Osteoblast (primary cell): ENCODE measurements at regions not wholly inside any gene's neighbourhood (a gene's known extent, or its start where the extent isn't known, plus 50 kb on each side); places are given as distances from the start of the nearest gene placed in this dataset.

Experiments
- DNase-seq: peaks from one replicate; pipeline ENCODE4 v3.0.0; 2011; ENCODE audit warnings: low spot score, mixed read lengths; ENCODE audit not compliant: insufficient read length; ENCODE audit errors: missing footprints
- H2AFZ ChIP-seq: 2 replicates; pipeline ENCODE4 v1.6.0; 2011; ENCODE audit warnings: mild to moderate bottlenecking, low read length
- H3K27ac ChIP-seq: 2 replicates; pipeline ENCODE4 v1.5.1; 2011; ENCODE audit warnings: mild to moderate bottlenecking, low read depth, low read length, moderate library complexity
- H3K27me3 ChIP-seq: 2 replicates; pipeline ENCODE4 v1.6.0; 2012; ENCODE audit warnings: mild to moderate bottlenecking, control low read depth, inconsistent platforms, low read length, moderate library complexity; ENCODE audit not compliant: insufficient read depth
- H3K36me3 ChIP-seq: 2 replicates; pipeline ENCODE4 v1.5.1; 2011; ENCODE audit warnings: mild to moderate bottlenecking, low read length, control low read depth, moderate library complexity; ENCODE audit not compliant: insufficient read depth
- H3K4me1 ChIP-seq: 2 replicates; pipeline ENCODE4 v1.5.1; 2011; ENCODE audit warnings: mild to moderate bottlenecking, low read length, control low read depth, moderate library complexity; ENCODE audit not compliant: insufficient read depth
- H3K4me2 ChIP-seq: 2 replicates; pipeline ENCODE4 v1.6.0; 2011; ENCODE audit warnings: mild to moderate bottlenecking, low read length; ENCODE audit not compliant: insufficient read depth
- H3K4me3 ChIP-seq: fragments of 200-600 bp; sonication (generic); 3 replicates; pipeline ENCODE4 v1.5.1; 2012; ENCODE audit warnings: mild to moderate bottlenecking, low read length, inconsistent platforms; ENCODE audit not compliant: insufficient read depth
- H3K79me2 ChIP-seq: 2 replicates; pipeline ENCODE4 v1.6.0; 2012; ENCODE audit warnings: mild to moderate bottlenecking, low read length, control low read depth, inconsistent platforms; ENCODE audit not compliant: insufficient read depth
- H3K9me3 ChIP-seq: 2 replicates; pipeline ENCODE4 v1.5.1; 2011; ENCODE audit warnings: low read depth, low read length, control low read depth
- H4K20me1 ChIP-seq: 2 replicates; pipeline ENCODE4 v1.6.0; 2012; ENCODE audit warnings: mild to moderate bottlenecking, low read length, control low read depth; ENCODE audit not compliant: insufficient read depth
- CTCF ChIP-seq: IDR thresholded peaks from 2 replicates; pipeline ENCODE4 v1.5.1; 2011; ENCODE audit warnings: mild to moderate bottlenecking, low read depth, low read length, moderate library complexity; ENCODE audit errors: extremely low read depth

- Histone ChIP-seq H3K4me2 (no peak overlapping the region), H3K36me3 (no peaks in the 10 kb centered on the region), H2AFZ (no peak overlapping the region), H3K27me3 (no peaks in the 10 kb centered on the region), H3K79me2 (no peaks in the 10 kb centered on the region), H3K4me3 (no peak overlapping the region), H3K9me3 (no peaks in the 10 kb centered on the region), H3K27ac (no peak overlapping the region), H3K4me1 (peaks cover 19% of the 10 kb centered on the region), H4K20me1 (no peaks in the 10 kb centered on the region)
- no peak for DNase-seq
- no peak for TF ChIP-seq CTCF
Measured at GRCh38 chr9:108161503-108161902, 671.9 kb upstream of the KLF4 start.

- no peak for DNase-seq
- no peak for TF ChIP-seq CTCF
- no peaks in the 10 kb centered on the region for H3K79me2 ChIP-seq
- H3K4me1 ChIP-seq = peaks cover 19% of the 10 kb centered on the region
- no peak overlapping the region for H3K4me3 ChIP-seq
- H3K27me3 ChIP-seq = no peaks in the 10 kb centered on the region
- no peak overlapping the region for H3K4me2 ChIP-seq
- H4K20me1 ChIP-seq = no peaks in the 10 kb centered on the region
- no peaks in the 10 kb centered on the region for H3K9me3 ChIP-seq
- H2AFZ ChIP-seq = no peak overlapping the region
- no peaks in the 10 kb centered on the region for H3K36me3 ChIP-seq
- no peak overlapping the region for H3K27ac ChIP-seq
Measured at GRCh38 chr9:108160706-108161355, 671.3 kb upstream of the KLF4 start.

GRCh38 chr9:108160039-108160438 lies 670.5 kb upstream of the KLF4 start:
- Histone ChIP-seq H2AFZ (no peak overlapping the region), H3K4me1 (peaks cover 19% of the 10 kb centered on the region), H3K36me3 (no peaks in the 10 kb centered on the region), H3K9me3 (no peaks in the 10 kb centered on the region), H3K27me3 (no peaks in the 10 kb centered on the region), H3K4me3 (no peak overlapping the region), H3K4me2 (no peak overlapping the region), H3K79me2 (no peaks in the 10 kb centered on the region), H3K27ac (no peak overlapping the region), H4K20me1 (no peaks in the 10 kb centered on the region)
- no peak for DNase-seq
- TF ChIP-seq CTCF = no peak

- no peaks in the 10 kb centered on the region for H3K9me3 ChIP-seq
- no peak overlapping the region for H3K4me2 ChIP-seq
- no peak overlapping the region for H3K4me3 ChIP-seq
- H3K36me3 ChIP-seq = no peaks in the 10 kb centered on the region
- no peak overlapping the region for H3K27ac ChIP-seq
- H2AFZ ChIP-seq = no peak overlapping the region
- H4K20me1 ChIP-seq = no peaks in the 10 kb centered on the region
- TF ChIP-seq CTCF = no peak
- no peak for DNase-seq
- no peaks in the 10 kb centered on the region for H3K27me3 ChIP-seq
- peaks cover 11% of the 10 kb centered on the region for H3K4me1 ChIP-seq
- H3K79me2 ChIP-seq = no peaks in the 10 kb centered on the region
Measured at GRCh38 chr9:108158236-108158995, 668.8 kb upstream of the KLF4 start.
